ENCODE measurements at regions not wholly inside any gene's neighbourhood (a gene's known extent, or its start where the extent isn't known, plus 50 kb on each side); places are given as distances from the start of the nearest gene placed in this dataset.

DNA sequence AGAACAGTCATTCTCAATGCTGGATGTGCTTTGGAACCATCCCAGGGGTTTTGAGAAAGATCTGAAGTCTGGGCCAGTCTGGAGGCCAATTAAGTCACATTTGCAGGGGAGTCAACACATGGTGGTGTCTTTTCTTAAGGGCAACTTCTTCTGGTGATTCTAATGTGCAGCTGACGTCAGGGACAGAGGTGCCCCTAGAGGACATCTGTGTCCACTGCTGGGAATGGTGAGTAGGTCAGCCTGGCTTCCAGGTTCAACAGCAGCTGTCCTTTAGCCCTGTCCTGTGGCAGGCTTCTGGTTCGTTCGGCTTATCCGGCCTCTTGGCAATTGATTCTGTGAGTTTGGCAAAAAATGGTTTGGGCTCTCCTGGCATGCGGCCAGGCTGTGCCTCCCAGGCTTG lies 269.7 kb upstream of the HABP2 start:
- Histone ChIP-seq H3K9me3 (no peaks in the 10 kb centered on the region), H3K27ac (no peak overlapping the region), H3K36me3 (ENCODE audit: low read depth, missing control alignments) (no peaks in the 10 kb centered on the region), H3K4me1 (no peaks in the 10 kb centered on the region), H3K4me3 (no peak overlapping the region), H3K27me3 (no peaks in the 10 kb centered on the region)
- no peak for TF ChIP-seq POLR2A (IDR thresholded peaks at IDR 0.05)
- intact Hi-C loops (cut with DNase I; ENCODE audit: low total_unique reads) = no loop called here
- DNase-seq = no peak
- WGBS, 2 donors = 88 to 89% methylated on average over 4 to 5 of the region's 5 CpGs

- intact Hi-C loops (cut with DNase I; ENCODE audit: low total_unique reads) = no loop called here
- no peak for DNase-seq
- TF ChIP-seq, protein P1, sequence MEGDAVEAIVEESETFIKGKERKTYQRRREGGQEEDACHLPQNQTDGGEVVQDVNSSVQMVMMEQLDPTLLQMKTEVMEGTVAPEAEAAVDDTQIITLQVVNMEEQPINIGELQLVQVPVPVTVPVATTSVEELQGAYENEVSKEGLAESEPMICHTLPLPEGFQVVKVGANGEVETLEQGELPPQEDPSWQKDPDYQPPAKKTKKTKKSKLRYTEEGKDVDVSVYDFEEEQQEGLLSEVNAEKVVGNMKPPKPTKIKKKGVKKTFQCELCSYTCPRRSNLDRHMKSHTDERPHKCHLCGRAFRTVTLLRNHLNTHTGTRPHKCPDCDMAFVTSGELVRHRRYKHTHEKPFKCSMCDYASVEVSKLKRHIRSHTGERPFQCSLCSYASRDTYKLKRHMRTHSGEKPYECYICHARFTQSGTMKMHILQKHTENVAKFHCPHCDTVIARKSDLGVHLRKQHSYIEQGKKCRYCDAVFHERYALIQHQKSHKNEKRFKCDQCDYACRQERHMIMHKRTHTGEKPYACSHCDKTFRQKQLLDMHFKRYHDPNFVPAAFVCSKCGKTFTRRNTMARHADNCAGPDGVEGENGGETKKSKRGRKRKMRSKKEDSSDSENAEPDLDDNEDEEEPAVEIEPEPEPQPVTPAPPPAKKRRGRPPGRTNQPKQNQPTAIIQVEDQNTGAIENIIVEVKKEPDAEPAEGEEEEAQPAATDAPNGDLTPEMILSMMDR (IDR thresholded peaks at IDR 0.05) = no peak
- TF ChIP-seq POLR2A (IDR thresholded peaks at IDR 0.05) = no peak
- WGBS, 2 donors = 88 to 96% methylated on average over 4 of the region's 4 CpGs
- no peaks in the 10 kb centered on the region for H3K27me3 ChIP-seq
- H3K27ac ChIP-seq = no peak overlapping the region
- H3K4me3 ChIP-seq = no peak overlapping the region
- H3K9me3 ChIP-seq = no peaks in the 10 kb centered on the region
- no peaks in the 10 kb centered on the region for H3K36me3 ChIP-seq (ENCODE audit: low read depth, missing control alignments)
- H3K4me1 ChIP-seq = no peaks in the 10 kb centered on the region
Measured at GRCh38 chr10:113284635-113285034, 268.2 kb upstream of the HABP2 start.

DNA sequence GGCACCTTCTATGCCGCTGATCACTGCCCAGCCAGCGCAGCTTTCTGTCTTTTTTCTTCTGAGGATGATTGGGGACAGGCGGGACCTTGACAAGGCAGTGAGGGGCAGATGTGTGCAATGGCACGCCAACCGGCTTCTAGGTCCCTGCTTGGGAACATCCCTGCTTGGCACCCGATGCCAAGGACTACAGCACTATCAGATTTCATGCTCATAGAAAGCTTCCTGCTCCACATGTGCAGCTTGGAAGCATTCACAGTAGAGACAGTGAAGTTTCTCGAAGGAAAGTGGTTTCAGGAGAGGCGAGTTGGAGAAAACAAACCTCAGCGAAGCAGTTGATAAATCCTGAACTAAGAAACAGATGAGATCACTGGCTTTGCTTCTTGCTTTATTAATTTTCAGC lies 267.5 kb upstream of the HABP2 start:
- no peak for DNase-seq
- TF ChIP-seq, protein P1 (IDR thresholded peaks at IDR 0.05) = no peak
- no peak for TF ChIP-seq POLR2A (IDR thresholded peaks at IDR 0.05)
- WGBS, 2 donors = 82 to 83% methylated on average over 9 of the region's 9 CpGs
- no peak overlapping the region for H3K4me3 ChIP-seq
- H3K27me3 ChIP-seq = no peaks in the 10 kb centered on the region
- no peaks in the 10 kb centered on the region for H3K9me3 ChIP-seq
- no peaks in the 10 kb centered on the region for H3K36me3 ChIP-seq (ENCODE audit: low read depth, missing control alignments)
- intact Hi-C loops (cut with DNase I; ENCODE audit: low total_unique reads) = no loop called here
- H3K4me1 ChIP-seq = no peaks in the 10 kb centered on the region
- H3K27ac ChIP-seq = no peak overlapping the region

DNA sequence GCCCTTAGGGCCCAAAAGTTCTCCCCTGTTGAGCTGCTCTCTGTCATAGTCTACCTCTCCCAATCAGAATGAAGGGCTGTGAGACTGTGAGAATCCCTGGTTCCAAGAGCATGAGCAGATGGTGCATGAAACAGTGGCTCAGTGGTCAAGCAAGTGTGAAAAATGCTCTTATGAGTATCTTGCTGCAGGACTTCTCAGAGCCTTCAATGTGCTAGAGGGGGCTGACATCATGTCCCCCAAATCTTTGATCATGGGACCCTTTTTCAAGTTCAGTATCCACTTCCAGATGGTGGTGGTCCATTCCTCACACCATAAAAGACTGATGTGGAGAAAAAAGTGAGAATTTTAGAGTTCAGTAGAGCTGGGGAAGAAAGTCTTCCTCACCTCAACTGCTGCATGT lies 265.3 kb upstream of the HABP2 start:
- intact Hi-C loops (cut with DNase I; ENCODE audit: low total_unique reads) = no loop called here
- Histone ChIP-seq H3K4me1 (no peaks in the 10 kb centered on the region), H3K36me3 (ENCODE audit: low read depth, missing control alignments) (no peaks in the 10 kb centered on the region), H3K27ac (no peak overlapping the region), H3K9me3 (no peaks in the 10 kb centered on the region), H3K4me3 (no peak overlapping the region), H3K27me3 (no peaks in the 10 kb centered on the region)
- no peak for DNase-seq
- TF ChIP-seq, protein P1 (IDR thresholded peaks at IDR 0.05) = no peak
- TF ChIP-seq POLR2A (IDR thresholded peaks at IDR 0.05) = no peak

GRCh38 chr10:113290137-113290536 lies 262.7 kb upstream of the HABP2 start:
- WGBS, 2 donors = 93 to 100% methylated on average over 1 of the region's 1 CpG
- H3K9me3 ChIP-seq = no peaks in the 10 kb centered on the region
- intact Hi-C loops (cut with DNase I; ENCODE audit: low total_unique reads) = no loop called here

More at GRCh38 chr10:113290137-113290536, 262.7 kb upstream of the HABP2 start:
- TF ChIP-seq POLR2A (IDR thresholded peaks at IDR 0.05) = no peak
- TF ChIP-seq, protein P1 (IDR thresholded peaks at IDR 0.05) = no peak
- Histone ChIP-seq H3K27ac (no peak overlapping the region), H3K36me3 (ENCODE audit: low read depth, missing control alignments) (no peaks in the 10 kb centered on the region), H3K4me1 (no peaks in the 10 kb centered on the region), H3K27me3 (no peaks in the 10 kb centered on the region), H3K4me3 (no peak overlapping the region)
- no peak for DNase-seq
